Upper lobe of left lung (tissue), 6 donors: ENCODE measurements at regions not wholly inside any gene's neighbourhood (a gene's known extent, or its start where the extent isn't known, plus 50 kb on each side); places are given as distances from the start of the nearest gene placed in this dataset.

ENCODE experiments used
- ATAC-seq, 2 donors: fragments of 200-7000 bp; cut with Tn5 transposase; one replicate each; pipeline ENCODE4 v1.9.1; 2022; ENCODE audit warnings: mild to moderate bottlenecking in 2 of 2, moderate library complexity in 2 of 2; ENCODE audit not compliant: low FRiP score in 2 of 2
- DNase-seq, 2 donors: peaks; one replicate each; pipeline ENCODE4 v3.0.0-alpha.2; 2019 to 2020
- H3K27ac ChIP-seq, 4 donors: fragments of 200-600 bp; sonication (generic); one replicate each; pipeline ENCODE4 v1.5.1; 2016 to 2019
- H3K27me3 ChIP-seq, 4 donors: fragments of 200-600 bp; sonication (generic); one replicate each; pipeline ENCODE4 v1.5.1; 2017 to 2019
- H3K36me3 ChIP-seq, 4 donors: fragments of 200-600 bp; sonication (generic); one replicate each; pipeline ENCODE4 v1.5.1; 2016 to 2019
- H3K4me1 ChIP-seq, 4 donors: fragments of 200-600 bp; sonication (generic); one replicate each; pipeline ENCODE4 v1.5.1; 2018 to 2019
- H3K4me3 ChIP-seq, 4 donors: fragments of 200-600 bp; sonication (generic); one replicate each; pipeline ENCODE4 v1.5.1; 2017 to 2019; ENCODE audit warnings: mild to moderate bottlenecking in 2 of 4, moderate library complexity in 1 of 4
- H3K9me3 ChIP-seq, 4 donors: fragments of 200-600 bp; sonication (generic); one replicate each; pipeline ENCODE4 v1.5.1; 2018 to 2019
- EP300 ChIP-seq, 4 donors: sonication (generic); formaldehyde crosslinking; IDR thresholded peaks; one replicate each; pipeline ENCODE4 v1.5.1; 2017; ENCODE audit warnings: antibody characterized with exemption in 4 of 4, control low read depth in 2 of 4
- POLR2A ChIP-seq, 4 donors: fragments of 450-650 bp; IDR thresholded peaks; one replicate each; pipeline ENCODE4 v1.5.1; 2016 to 2017; ENCODE audit warnings: antibody characterized with exemption in 4 of 4, mild to moderate bottlenecking in 2 of 4
- POLR2AphosphoS5 ChIP-seq, 2 donors: sonication (generic); formaldehyde crosslinking; IDR thresholded peaks; one replicate each; pipeline ENCODE4 v1.5.1; 2017; ENCODE audit warnings: antibody characterized with exemption in 2 of 2
- WGBS, 2 donors: methylation state at CpG; one replicate each; pipeline ENCODE4 v1.1.5; 2017 to 2018; 5-methylcytosine and 5-hydroxymethylcytosine counted together
- TF ChIP-seq, protein P1 (sequence below), 6 experiments: fragments of 450-650 bp in 4 of 6; fragments of 200-600 bp in 2 of 6; sonication (generic) in 2 of 6; IDR thresholded peaks; one replicate each; pipeline ENCODE4 v1.5.1; 2016 to 2019; ENCODE audit warnings: antibody characterized with exemption in 6 of 6
- donor health status: DM: no; HTN: no; CAD: no; lungs with moderate emphysema.
- donor health status: DM: no; HTN: yes; CAD: no; lungs with severe emphysema.

DNA sequence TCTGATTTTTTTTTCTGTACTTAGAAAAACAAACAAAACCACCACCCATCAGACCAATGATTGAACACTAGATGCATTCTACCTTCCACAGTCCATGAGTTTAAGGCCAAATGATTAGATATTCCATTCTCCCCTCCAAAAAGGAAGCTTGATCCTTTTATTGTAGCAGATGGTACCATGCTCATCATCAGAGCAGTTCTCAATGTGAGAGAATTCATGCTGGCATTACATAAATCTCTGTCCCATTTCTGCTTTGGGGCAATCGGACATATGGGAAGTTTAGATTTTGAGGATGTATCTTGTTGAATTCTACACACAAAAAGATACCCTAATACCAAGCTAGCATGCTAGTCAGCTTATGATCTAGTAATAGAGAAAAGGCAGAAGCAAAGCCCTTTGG is 186.6 kb downstream of the RAD51AP2 start:
- Histone ChIP-seq H3K27me3 (no peaks in the 10 kb centered on the region), H3K36me3 (no peaks in the 10 kb centered on the region), H3K4me1 (no peaks in the 10 kb centered on the region), H3K9me3 (no peaks in the 10 kb centered on the region), H3K27ac (no peak overlapping the region), H3K4me3 (no peak overlapping the region)
- ATAC-seq (no peak), DNase-seq (no peak)
- TF ChIP-seq EP300 (IDR thresholded peaks at IDR 0.05) (no peak), POLR2A (IDR thresholded peaks at IDR 0.05) (no peak), POLR2AphosphoS5 (IDR thresholded peaks at IDR 0.05) (no peak)
- TF ChIP-seq, protein P1, sequence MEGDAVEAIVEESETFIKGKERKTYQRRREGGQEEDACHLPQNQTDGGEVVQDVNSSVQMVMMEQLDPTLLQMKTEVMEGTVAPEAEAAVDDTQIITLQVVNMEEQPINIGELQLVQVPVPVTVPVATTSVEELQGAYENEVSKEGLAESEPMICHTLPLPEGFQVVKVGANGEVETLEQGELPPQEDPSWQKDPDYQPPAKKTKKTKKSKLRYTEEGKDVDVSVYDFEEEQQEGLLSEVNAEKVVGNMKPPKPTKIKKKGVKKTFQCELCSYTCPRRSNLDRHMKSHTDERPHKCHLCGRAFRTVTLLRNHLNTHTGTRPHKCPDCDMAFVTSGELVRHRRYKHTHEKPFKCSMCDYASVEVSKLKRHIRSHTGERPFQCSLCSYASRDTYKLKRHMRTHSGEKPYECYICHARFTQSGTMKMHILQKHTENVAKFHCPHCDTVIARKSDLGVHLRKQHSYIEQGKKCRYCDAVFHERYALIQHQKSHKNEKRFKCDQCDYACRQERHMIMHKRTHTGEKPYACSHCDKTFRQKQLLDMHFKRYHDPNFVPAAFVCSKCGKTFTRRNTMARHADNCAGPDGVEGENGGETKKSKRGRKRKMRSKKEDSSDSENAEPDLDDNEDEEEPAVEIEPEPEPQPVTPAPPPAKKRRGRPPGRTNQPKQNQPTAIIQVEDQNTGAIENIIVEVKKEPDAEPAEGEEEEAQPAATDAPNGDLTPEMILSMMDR (IDR thresholded peaks at IDR 0.05), result no peak
- 86 to 89% methylated on average over 1 of the region's 1 CpG for WGBS, 2 donors

DNA sequence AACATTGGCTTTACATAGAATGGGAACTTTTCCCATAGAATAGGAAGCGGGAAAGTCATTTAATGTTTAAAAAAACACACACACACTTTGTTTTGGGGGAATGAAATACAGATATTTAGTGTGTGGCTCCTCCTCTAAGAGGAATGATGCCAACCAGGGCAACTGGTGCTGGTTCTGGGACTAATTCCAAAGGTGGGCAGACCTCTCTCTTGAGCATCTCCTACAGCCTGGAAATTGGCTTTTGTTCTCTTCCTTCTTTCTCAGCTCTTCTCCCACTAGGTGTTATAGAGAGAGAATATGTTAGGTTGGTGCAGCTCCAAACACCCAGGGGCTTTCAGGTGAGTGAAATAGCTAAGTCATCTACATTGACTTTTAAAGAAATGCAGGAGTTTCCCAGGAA is 190.1 kb downstream of the RAD51AP2 start:
- TF ChIP-seq POLR2AphosphoS5 (IDR thresholded peaks at IDR 0.05) (no peak), EP300 (IDR thresholded peaks at IDR 0.05) (no peak), POLR2A (IDR thresholded peaks at IDR 0.05) (no peak)
- TF ChIP-seq, protein P1 (IDR thresholded peaks at IDR 0.05), result no peak
- no peaks in the 10 kb centered on the region for H3K36me3 ChIP-seq
- DNase-seq (no peak), ATAC-seq (no peak)
- no peaks in the 10 kb centered on the region for H3K27me3 ChIP-seq
- H3K9me3 ChIP-seq, result no peaks in the 10 kb centered on the region
- 86 to 91% methylated on average over 1 of the region's 1 CpG for WGBS, 2 donors
- no peaks in the 10 kb centered on the region for H3K4me1 ChIP-seq
- no peak overlapping the region for H3K27ac ChIP-seq
- H3K4me3 ChIP-seq, result no peak overlapping the region

DNA sequence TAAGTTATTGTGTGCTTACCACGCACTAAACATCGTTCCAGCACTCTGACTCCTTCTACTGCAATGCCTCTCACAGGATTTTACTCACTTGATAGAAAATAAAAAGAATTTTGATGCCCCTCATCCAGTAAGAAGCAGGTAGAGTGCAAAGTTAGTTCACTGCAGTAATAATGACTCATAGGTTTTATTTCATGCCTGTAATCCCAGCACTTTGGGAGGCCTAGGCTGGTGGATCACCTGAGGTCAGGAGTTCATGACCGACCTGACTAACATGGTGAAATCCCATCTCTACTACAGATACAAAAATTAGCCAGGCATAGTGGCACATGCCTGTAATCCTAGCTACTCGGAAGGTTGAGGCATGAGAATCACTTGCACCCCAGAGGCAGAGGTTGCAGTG is 190.6 kb downstream of the RAD51AP2 start:
- 74 to 78% methylated on average over 4 of the region's 4 CpGs for WGBS, 2 donors
- TF ChIP-seq EP300 (IDR thresholded peaks at IDR 0.05) (no peak), POLR2AphosphoS5 (IDR thresholded peaks at IDR 0.05) (no peak), POLR2A (IDR thresholded peaks at IDR 0.05) (no peak)
- TF ChIP-seq, protein P1 (IDR thresholded peaks at IDR 0.05), result no peak
- no peak for ATAC-seq

DNA sequence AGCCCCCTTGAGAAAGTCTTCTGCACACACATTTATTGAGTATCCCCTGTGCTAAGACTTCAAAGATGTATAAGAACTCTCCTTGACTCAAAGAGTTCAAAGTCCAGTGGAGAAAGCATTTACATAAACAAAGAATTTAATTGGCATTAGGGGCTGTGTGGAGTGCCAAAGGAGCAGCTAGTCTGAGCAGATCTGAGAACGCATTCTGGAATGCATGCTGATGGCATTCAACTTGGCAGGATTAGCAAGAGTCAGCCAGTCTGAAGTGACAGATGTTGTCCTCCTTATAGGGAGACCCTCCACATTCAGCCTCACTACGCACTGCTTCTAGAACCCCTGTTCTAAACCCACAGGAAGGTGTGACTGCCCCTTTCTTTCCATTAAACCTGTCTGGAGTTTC is 191.5 kb downstream of the RAD51AP2 start:
- Histone ChIP-seq H3K27ac (no peak overlapping the region), H3K4me1 (no peaks in the 10 kb centered on the region), H3K9me3 (no peaks in the 10 kb centered on the region), H3K4me3 (no peak overlapping the region), H3K36me3 (no peaks in the 10 kb centered on the region), H3K27me3 (no peaks in the 10 kb centered on the region)
- TF ChIP-seq, protein P1 (IDR thresholded peaks at IDR 0.05), result no peak
- TF ChIP-seq EP300 (IDR thresholded peaks at IDR 0.05) (no peak), POLR2AphosphoS5 (IDR thresholded peaks at IDR 0.05) (no peak), POLR2A (IDR thresholded peaks at IDR 0.05) (no peak)
- ATAC-seq, result no peak
- no peak for DNase-seq
- 56 to 61% methylated on average over 2 of the region's 2 CpGs for WGBS, 2 donors

More for the DNA sequence above, 190.6 kb downstream of the RAD51AP2 start:
- no peak overlapping the region for H3K4me3 ChIP-seq
- H3K27ac ChIP-seq, result no peak overlapping the region
- H3K4me1 ChIP-seq, result no peaks in the 10 kb centered on the region
- H3K27me3 ChIP-seq, result no peaks in the 10 kb centered on the region
- H3K9me3 ChIP-seq, result no peaks in the 10 kb centered on the region
- no peaks in the 10 kb centered on the region for H3K36me3 ChIP-seq
- DNase-seq, result no peak

DNA sequence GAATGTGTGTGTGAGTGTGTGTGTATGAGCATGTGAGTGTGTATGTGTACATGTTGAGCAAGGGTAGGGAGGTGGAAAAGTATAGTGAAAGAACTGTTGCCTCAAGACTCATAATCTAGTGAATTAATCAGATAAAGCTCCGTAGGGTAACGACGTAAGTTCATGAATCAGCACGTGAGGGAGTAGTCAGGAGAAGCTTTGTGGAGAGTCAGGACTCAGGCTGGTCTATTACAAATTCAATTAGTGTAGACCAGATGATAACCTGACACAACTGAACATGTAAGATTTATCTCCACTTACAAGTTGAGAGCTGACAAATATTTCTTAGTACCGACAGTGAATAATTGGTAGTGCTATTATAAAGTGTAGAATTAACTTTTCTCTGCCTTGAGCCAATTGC is 194.5 kb downstream of the RAD51AP2 start:
- ATAC-seq, result no peak
- WGBS, 2 donors, result 88 to 90% methylated on average over 5 of the region's 5 CpGs

More for the DNA sequence above, 194.5 kb downstream of the RAD51AP2 start:
- Histone ChIP-seq H3K9me3 (no peaks in the 10 kb centered on the region), H3K4me3 (no peak overlapping the region), H3K27me3 (no peaks in the 10 kb centered on the region), H3K4me1 (no peaks in the 10 kb centered on the region), H3K27ac (no peak overlapping the region), H3K36me3 (no peaks in the 10 kb centered on the region)
- TF ChIP-seq, protein P1 (IDR thresholded peaks at IDR 0.05), result no peak
- TF ChIP-seq POLR2AphosphoS5 (IDR thresholded peaks at IDR 0.05) (no peak), POLR2A (IDR thresholded peaks at IDR 0.05) (no peak), EP300 (IDR thresholded peaks at IDR 0.05) (no peak)
- no peak for DNase-seq
